Anterior cingulate cortex (tissue), 58 donors: ENCODE measurements at regions not wholly inside any gene's neighbourhood (a gene's known extent, or its start where the extent isn't known, plus 50 kb on each side); places are given as distances from the start of the nearest gene placed in this dataset.

ENCODE experiments used
- DNase-seq, 58 donors: peaks; one replicate each; lab custom pipeline; 2025; lab: John Stamatoyannopoulos, UW

GRCh38 chr12:98123021-98123461 is 392.3 kb upstream of the TMPO start:
- DNase-seq: no peak

- DNase-seq: no peak
These were observed 388.6 kb upstream of the TMPO start for GRCh38 chr12:98126637-98127335.

DNA sequence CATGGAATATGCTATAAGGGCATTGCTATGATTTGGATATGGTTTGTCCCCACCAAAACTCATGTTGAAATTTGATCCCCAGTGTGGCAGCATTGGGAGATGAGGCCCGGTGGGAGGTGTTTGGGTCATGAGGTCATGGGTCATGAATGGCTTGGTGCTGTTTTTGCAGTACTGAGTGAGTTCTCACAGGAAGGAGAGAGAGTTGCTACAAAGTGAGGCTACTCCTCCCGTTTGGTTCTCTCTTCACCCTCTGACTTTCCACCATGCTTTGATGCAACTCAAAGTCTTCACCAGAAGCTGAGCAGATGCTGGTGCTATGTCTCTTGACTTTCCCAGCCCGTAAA is 388.1 kb upstream of the TMPO start:
- DNase-seq: no peak

- no peak for DNase-seq
These were observed 387.5 kb upstream of the TMPO start for GRCh38 chr12:98127854-98128253.

- no peak for DNase-seq
These were observed 378.8 kb upstream of the TMPO start for GRCh38 chr12:98136544-98136943.

GRCh38 chr12:98137278-98137677 is 378.1 kb upstream of the TMPO start:
- DNase-seq: no peak

- no peak for DNase-seq
These were observed 370.4 kb upstream of the TMPO start for GRCh38 chr12:98144953-98145352.

DNA sequence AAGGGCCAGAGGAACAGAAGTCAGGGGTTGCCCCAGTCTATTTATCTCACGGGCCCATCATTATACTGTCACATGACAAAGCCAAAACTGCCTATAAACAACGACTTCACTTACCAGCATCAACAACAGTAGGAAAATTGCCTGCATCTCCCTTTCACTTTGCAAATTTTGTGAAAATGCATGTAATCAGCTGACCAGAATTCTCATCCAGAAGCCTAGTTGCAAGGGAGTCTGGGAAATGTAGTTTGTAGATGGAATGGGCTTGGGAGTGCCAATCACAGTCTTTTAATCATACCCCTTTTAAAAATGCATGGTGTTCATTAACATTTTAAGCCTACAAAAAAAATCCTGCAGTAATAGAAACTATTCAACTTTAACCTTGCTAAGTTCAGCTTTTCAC is 369.3 kb upstream of the TMPO start:
- no peak for DNase-seq

DNA sequence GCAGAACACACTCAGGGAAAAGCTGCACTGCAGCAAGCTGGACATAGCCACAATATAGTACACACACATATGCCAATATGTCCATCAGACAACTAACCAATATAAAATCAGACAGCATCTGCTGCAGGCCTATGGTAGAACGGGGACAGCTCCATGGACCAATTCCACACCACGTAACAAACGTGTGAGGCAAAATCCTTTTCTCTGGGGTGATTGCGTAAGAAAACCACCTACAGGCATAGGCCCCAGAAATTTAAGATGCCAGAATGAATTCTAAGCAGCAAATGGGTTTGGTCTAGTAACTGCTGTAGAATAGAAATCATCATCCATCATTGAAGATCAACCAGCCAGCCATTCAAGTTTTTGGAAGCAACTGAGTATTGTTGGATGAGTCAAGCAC is 368.9 kb upstream of the TMPO start:
- DNase-seq: no peak

GRCh38 chr12:98149270-98149669 is 366.1 kb upstream of the TMPO start:
- no peak for DNase-seq

GRCh38 chr12:98149691-98150210 is 365.6 kb upstream of the TMPO start:
- no peak for DNase-seq

- DNase-seq: no peak
These were observed 364.2 kb upstream of the TMPO start for GRCh38 chr12:98151105-98151590.

GRCh38 chr12:98151984-98152383 is 363.4 kb upstream of the TMPO start:
- DNase-seq: no peak

DNA sequence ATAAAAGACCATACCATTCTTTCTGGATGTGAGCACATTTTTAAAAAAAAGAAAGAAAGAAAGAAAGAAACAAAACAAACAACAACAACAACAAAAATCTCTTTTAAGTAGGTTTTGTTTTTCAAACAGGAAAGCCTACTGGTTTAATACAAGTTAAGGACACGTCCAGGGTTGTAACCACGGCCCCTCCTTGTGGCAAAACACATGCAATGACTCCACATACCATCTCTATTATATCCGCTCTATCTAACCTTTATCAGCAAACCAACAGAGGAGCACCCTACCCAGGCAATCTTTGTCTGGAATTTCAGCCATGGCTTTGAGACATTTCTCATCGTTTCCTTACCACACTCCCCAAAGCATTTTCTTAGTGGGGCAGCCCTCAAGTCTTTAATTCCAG is 360.5 kb upstream of the TMPO start:
- DNase-seq: peak in 4 of 58 donors; percentile 0 to 5 (median 0)

- no peak for DNase-seq
These were observed 358.7 kb upstream of the TMPO start for GRCh38 chr12:98156697-98157096.

DNA sequence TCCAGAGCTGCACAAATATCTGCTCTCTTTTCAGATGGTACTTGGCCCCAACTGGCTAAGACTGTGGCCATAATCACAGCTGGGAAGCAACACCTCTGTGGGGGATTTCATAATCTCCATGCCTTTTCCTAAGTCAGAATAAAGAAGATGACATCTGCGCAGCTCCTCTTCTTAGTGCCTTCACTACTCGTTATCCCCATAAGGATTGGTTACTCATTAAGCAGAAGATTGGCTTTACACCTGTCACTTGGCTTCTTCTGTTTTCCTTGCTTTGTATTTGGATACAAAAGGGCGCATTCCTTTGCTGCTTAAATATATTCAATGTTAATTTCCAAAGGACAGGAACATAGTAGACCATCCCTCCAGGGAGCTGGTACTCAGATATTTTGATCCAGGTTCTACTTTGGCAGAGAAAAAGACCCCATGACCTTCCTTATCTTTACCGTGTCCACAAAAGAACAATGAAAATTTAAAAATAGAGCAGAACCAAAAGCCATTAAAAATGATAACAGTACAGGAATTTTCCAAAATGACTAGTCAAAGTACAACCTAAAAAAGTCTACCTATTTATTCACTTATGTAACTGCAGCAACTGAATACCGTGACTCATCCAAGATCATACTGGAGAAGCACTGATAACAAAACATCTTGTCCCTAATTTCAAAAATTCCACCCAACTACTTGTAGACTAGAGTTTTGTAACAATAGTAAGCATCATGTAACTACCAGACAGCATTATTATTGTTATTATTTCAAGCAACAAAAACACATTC is 352.3 kb upstream of the TMPO start:
- no peak for DNase-seq

DNA sequence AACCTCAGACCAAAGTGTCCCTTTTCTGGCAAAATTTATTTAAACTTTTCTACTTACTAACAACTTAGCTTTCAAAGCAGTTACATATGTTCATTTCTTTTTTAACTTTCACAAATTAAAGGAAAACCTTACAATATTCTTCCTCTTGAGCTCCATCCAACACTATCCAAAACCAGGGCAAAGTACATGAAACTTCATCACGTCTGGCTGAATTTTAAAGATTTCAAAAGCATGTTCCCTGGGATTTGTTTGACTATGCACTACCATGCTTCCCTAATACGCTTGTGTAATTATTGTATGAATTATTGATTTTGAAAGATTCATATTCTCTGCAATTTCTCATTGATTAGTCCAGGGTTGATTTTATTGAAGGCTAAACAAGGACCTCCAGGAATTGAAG is 343.1 kb upstream of the TMPO start:
- DNase-seq: no peak

DNA sequence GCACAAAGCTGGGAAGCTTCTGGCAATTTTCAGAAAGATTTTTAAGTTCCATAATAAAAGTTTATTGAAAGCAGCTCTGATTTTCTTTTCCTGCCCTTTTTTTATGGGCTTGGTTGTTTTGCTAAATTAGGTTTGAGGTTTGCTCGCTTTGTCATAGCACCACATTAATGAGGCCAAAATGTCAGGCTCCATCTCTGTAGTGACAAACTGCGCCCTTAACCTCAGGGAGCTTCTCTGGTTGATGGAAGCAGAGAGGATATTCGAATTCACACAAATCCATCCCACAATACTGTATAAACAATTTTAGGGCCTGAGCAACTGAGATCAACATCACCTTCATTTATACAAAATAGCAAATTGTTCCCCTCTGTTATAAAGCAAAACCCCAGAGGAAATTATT is 342.6 kb upstream of the TMPO start:
- DNase-seq: no peak

DNA sequence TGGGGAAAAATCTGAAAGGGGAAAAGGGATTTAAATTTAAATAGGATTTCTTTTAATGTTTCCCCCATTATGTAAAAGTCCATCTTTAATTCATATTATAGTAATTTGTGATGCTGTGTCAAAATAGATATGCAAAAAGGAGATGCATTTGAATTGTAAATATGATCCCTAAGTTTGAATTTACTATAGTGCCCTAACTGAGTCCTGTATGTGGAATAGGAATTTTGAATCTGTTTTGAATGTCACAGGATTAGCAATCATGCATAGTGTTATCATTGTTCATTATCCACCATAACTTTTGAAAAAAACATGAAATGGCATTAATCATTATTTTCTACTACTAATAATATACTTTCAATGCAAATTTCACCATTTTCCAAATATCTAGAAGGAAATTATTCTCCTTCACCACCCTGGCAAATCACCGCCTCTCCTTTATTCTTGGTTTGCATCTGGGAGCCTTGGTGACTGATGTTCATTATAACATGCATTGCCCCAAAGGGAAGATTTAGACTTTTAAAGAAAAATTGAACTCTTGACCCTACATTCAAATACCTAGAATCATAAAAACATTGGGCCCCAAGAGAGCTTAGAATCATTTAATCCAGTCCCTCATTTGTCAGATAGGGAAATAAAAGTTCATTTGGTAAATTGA is 341.5 kb upstream of the TMPO start:
- DNase-seq: no peak

DNA sequence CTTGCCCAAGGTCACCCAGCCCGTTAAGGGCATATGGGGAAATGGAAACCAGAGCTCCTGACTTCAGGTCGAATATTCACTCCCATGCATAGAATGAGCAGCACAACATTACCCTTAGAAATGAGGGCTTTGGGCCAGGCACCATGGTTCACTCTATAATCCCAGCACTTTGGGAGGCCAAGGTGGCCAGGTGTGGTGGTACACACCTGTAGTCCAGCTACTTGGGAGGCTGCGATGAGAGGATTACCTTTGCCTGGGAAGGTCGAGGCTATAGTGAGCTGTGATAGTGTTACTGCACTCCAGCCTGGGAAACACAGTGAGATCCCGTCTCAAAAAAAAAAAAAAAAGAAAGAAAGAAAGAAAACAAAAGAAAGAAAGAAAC is 341.0 kb upstream of the TMPO start:
- no peak for DNase-seq

DNA sequence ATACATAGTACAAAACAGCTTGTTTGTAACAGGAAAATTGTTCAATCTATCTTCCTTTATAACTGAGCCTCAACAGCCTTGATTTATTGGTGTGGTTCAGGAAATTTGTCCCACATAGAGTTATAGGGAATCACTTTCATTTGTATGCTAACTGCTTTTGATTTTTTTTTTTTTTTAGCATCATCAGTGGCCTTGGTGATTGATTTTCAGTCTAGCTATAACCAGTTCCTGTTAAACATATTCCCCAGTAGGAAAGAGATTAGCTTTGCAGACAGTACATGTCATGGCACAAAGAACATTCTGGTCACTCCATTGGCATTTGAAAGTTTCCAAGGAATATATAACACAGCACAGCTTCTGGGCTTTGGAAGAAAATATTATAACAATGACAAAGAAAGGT is 337.3 kb upstream of the TMPO start:
- DNase-seq: no peak
